ENCODE measurements at regions not wholly inside any gene's neighbourhood (a gene's known extent, or its start where the extent isn't known, plus 50 kb on each side); places are given as distances from the start of the nearest gene placed in this dataset.

DNA sequence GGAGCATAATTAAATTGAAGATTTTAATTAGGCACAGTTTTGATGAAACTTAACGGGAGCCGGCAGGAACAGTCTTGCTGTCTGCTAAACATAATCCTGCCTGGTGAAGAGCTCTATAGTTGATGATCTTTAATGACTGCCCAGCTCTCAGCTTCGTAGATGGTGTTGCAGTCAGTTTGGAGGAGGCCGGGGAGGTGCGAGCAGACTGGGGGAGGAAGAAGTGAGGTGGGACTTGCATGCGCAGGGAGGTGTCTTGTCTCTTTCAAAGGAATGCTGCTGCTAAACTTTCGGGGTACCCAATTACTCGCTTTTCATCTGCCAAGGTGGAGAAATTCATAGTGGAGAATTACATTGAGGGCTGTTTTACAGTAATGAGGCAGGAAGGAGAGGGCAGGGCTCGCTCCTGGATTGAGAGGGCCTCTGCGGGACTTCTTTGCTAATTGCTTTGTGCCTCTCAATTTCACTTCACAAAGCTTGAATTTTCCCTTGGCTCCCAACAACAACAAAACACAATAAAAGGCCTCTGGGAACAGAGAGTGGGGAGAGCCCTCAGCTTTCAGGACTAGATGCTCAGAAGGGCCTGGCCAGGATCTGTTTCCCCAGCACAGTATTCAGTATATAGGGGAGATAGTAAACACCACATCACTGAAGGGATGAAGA, 257.9 kb upstream of the ADRA1B start:
- Histone ChIP-seq H2AFZ (no peak overlapping the region), H4K20me1 (ENCODE audit: insufficient read depth, poor library complexity, severe bottlenecking) (no peaks in the 10 kb centered on the region), H3K9me3 (ENCODE audit: low read depth) (no peaks in the 10 kb centered on the region), H3K4me1 (ENCODE audit: insufficient read depth) (no peaks in the 10 kb centered on the region), H3K79me2 (no peaks in the 10 kb centered on the region), H3K9me2 (replicated peaks; ENCODE audit: insufficient read depth) (no peaks in the 10 kb centered on the region), H3K27ac (no peak overlapping the region), H3K4me3 (no peak overlapping the region), H3K27me3 (peaks cover 5% of the 10 kb centered on the region), H3K36me3 (replicated peaks; ENCODE audit: insufficient read depth, low read depth) (no peaks in the 10 kb centered on the region), H3K4me2 (no peak overlapping the region)
- no peak for DNase-seq (ENCODE audit: low spot score)
- whole genome bisulfite sequencing (ENCODE audit: low lambda C conversion rate, missing lambda C conversion rate) = 87% methylated on average over 10 of the region's 10 CpGs
- TF ChIP-seq EZH2phosphoT487 (IDR thresholded peaks at IDR 0.05; ENCODE audit: low read depth, severe bottlenecking, unreplicated experiment) (no peak), EZH2 (IDR thresholded peaks at IDR 0.05; ENCODE audit: borderline replicate concordance) (no peak)
- TF ChIP-seq, protein P1, sequence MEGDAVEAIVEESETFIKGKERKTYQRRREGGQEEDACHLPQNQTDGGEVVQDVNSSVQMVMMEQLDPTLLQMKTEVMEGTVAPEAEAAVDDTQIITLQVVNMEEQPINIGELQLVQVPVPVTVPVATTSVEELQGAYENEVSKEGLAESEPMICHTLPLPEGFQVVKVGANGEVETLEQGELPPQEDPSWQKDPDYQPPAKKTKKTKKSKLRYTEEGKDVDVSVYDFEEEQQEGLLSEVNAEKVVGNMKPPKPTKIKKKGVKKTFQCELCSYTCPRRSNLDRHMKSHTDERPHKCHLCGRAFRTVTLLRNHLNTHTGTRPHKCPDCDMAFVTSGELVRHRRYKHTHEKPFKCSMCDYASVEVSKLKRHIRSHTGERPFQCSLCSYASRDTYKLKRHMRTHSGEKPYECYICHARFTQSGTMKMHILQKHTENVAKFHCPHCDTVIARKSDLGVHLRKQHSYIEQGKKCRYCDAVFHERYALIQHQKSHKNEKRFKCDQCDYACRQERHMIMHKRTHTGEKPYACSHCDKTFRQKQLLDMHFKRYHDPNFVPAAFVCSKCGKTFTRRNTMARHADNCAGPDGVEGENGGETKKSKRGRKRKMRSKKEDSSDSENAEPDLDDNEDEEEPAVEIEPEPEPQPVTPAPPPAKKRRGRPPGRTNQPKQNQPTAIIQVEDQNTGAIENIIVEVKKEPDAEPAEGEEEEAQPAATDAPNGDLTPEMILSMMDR (IDR thresholded peaks at IDR 0.05; ENCODE audit: poor library complexity) = no peak

- no peaks in the 10 kb centered on the region for H3K27me3 ChIP-seq
- 65% methylated on average over 2 of the region's 2 CpGs for WGBS (ENCODE audit: low lambda C conversion rate, missing lambda C conversion rate)
These were observed 255.9 kb upstream of the ADRA1B start for GRCh38 chr5:159660401-159660800.

GRCh38 chr5:159663986-159664385, 252.3 kb upstream of the ADRA1B start:
- no peaks in the 10 kb centered on the region for H3K9me3 ChIP-seq (ENCODE audit: low read depth)
- H4K20me1 ChIP-seq (ENCODE audit: insufficient read depth, poor library complexity, severe bottlenecking) = no peaks in the 10 kb centered on the region
- no peaks in the 10 kb centered on the region for H3K79me2 ChIP-seq
- no peaks in the 10 kb centered on the region for H3K9me2 ChIP-seq (replicated peaks; ENCODE audit: insufficient read depth)
- no peaks in the 10 kb centered on the region for H3K4me1 ChIP-seq (ENCODE audit: insufficient read depth)
- no peak overlapping the region for H3K27ac ChIP-seq
- H3K27me3 ChIP-seq = no peaks in the 10 kb centered on the region
- 81% methylated on average over 1 of the region's 1 CpG for WGBS (ENCODE audit: low lambda C conversion rate, missing lambda C conversion rate)
- no peak overlapping the region for H3K4me3 ChIP-seq
- no peak for TF ChIP-seq EZH2phosphoT487 (IDR thresholded peaks at IDR 0.05; ENCODE audit: low read depth, severe bottlenecking, unreplicated experiment)
- H2AFZ ChIP-seq = no peak overlapping the region
- no peak overlapping the region for H3K4me2 ChIP-seq
- DNase-seq (ENCODE audit: low spot score) = no peak
- no peaks in the 10 kb centered on the region for H3K36me3 ChIP-seq (replicated peaks; ENCODE audit: insufficient read depth, low read depth)

More at GRCh38 chr5:159660401-159660800, 255.9 kb upstream of the ADRA1B start:
- DNase-seq (ENCODE audit: low spot score) = peak; percentile 33
- Histone ChIP-seq H3K4me3 (no peak overlapping the region), H2AFZ (no peak overlapping the region), H3K4me1 (ENCODE audit: insufficient read depth) (no peaks in the 10 kb centered on the region), H3K27ac (no peak overlapping the region), H3K9me2 (replicated peaks; ENCODE audit: insufficient read depth) (no peaks in the 10 kb centered on the region), H3K4me2 (no peak overlapping the region), H3K36me3 (replicated peaks; ENCODE audit: insufficient read depth, low read depth) (no peaks in the 10 kb centered on the region), H3K79me2 (no peaks in the 10 kb centered on the region), H4K20me1 (ENCODE audit: insufficient read depth, poor library complexity, severe bottlenecking) (no peaks in the 10 kb centered on the region), H3K9me3 (ENCODE audit: low read depth) (no peaks in the 10 kb centered on the region)
- TF ChIP-seq EZH2phosphoT487 (IDR thresholded peaks at IDR 0.05; ENCODE audit: low read depth, severe bottlenecking, unreplicated experiment) (no peak), EZH2 (IDR thresholded peaks at IDR 0.05; ENCODE audit: borderline replicate concordance) (no peak)
- TF ChIP-seq, protein P1 (IDR thresholded peaks at IDR 0.05; ENCODE audit: poor library complexity) = no peak

GRCh38 chr5:159667286-159667685, 249.0 kb upstream of the ADRA1B start:
- no peak overlapping the region for H2AFZ ChIP-seq
- no peaks in the 10 kb centered on the region for H3K79me2 ChIP-seq
- WGBS (ENCODE audit: low lambda C conversion rate, missing lambda C conversion rate) = 73% methylated on average over 2 of the region's 2 CpGs
- H3K9me3 ChIP-seq (ENCODE audit: low read depth) = no peaks in the 10 kb centered on the region
- no peaks in the 10 kb centered on the region for H3K27me3 ChIP-seq
- H3K27ac ChIP-seq = no peak overlapping the region
- no peak overlapping the region for H3K4me2 ChIP-seq
- no peak for DNase-seq (ENCODE audit: low spot score)
- H4K20me1 ChIP-seq (ENCODE audit: insufficient read depth, poor library complexity, severe bottlenecking) = no peaks in the 10 kb centered on the region
- TF ChIP-seq, protein P1 (IDR thresholded peaks at IDR 0.05; ENCODE audit: poor library complexity) = no peak
- TF ChIP-seq EZH2phosphoT487 (IDR thresholded peaks at IDR 0.05; ENCODE audit: low read depth, severe bottlenecking, unreplicated experiment) (no peak), EZH2 (IDR thresholded peaks at IDR 0.05; ENCODE audit: borderline replicate concordance) (no peak)
- no peaks in the 10 kb centered on the region for H3K4me1 ChIP-seq (ENCODE audit: insufficient read depth)
- no peaks in the 10 kb centered on the region for H3K9me2 ChIP-seq (replicated peaks; ENCODE audit: insufficient read depth)
- no peaks in the 10 kb centered on the region for H3K36me3 ChIP-seq (replicated peaks; ENCODE audit: insufficient read depth, low read depth)
- no peak overlapping the region for H3K4me3 ChIP-seq

Measured in hepatocyte (in vitro differentiated cells).